ENCODE measurements at regions not wholly inside any gene's neighbourhood (a gene's known extent, or its start where the extent isn't known, plus 50 kb on each side); places are given as distances from the start of the nearest gene placed in this dataset.
A peak's percentile ranks its signal among the peaks of the same experiment; 100 is the strongest.
"Not testable (repeated sequence)": the region's sequence is repeated elsewhere in the genome, so short reads cannot be mapped to it uniquely, and the experiment has no call there.

DNA sequence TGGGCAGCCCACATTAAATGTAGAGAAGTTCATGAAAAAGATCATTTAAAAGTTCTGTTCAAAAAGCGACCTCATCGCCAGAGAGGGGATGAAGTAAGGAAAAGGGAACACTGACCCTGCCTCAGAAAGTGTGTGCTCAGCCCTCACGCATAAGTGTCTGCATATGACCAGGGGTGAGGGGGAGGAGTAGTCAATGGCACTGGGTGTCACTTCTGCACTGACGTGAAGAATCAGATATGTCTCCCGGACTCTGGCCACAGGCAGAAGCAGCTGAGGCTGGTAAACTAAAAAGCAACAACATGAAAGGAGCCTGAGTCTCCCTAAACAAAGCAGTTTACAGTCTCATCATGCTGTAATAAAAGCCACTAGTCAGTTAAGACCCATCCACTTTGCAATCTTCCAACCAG lies 168.5 kb downstream of the AVL9 start:
- intact Hi-C loops (cut with DNase I, micrococcal nuclease); DNase-seq: not testable (repeated sequence)
- peak; percentile 18 for ATAC-seq

DNA sequence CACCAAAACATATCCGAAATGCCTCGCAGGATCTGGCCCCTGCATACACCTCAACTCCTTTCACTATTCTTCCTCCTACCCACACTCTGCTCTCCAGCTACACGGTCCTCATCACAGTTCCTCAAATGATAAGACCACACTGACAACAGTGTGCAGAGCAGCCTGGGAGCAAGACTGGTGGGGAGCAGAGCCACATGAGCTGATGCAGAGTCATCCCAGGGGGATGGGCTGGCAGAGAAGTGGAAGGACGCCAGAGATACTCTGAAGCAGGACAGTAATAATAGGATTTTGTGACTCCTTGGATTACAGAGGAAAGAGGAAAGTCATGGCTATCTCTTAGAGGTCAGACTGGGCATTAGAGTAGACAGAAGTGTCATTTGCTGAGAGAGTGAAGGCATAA lies 167.2 kb downstream of the AVL9 start:
- DNase-seq; ATAC-seq; intact Hi-C loops (cut with DNase I, micrococcal nuclease): not testable (repeated sequence)

DNA sequence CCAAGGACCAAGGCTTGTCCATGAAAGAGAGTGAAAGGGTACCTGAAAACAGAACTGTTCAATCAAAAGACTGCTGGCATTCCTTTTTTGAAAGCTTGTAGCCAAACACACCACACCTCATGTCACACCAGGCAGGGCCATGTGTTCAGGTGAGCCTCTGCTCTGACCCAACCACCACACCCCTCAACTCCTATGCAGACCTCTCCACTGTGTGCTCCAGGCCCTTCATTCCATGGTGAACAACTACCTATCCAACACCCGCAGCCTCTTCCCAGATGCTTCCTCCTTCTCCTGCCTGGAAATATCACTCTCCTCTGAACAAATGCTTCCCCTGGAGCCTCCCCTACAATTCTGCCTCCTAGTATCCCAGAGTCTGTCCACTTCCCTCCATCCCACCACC lies 166.6 kb downstream of the AVL9 start:
- DNase-seq (no peak), ATAC-seq (no peak)
- intact Hi-C loops (cut with DNase I, micrococcal nuclease): no loop called here

DNA sequence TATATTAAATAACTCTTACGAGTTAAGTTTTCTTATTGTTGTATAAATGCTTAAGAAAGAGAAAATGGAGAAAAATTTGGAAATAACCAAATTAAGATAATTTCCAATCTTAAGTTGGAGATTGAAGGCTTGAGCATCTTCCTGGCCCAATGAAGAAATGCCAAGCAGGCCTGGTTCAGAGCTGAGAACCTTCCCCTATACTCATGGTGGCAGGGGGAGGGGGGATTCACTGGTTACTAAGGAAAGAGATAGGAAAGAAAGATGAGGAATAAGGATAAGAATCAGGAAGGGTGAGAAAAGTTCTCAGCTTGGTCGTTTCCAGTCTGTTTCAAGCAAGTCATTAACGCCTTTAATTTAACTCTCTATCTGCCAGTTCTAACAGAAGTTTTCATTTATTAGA lies 166.2 kb downstream of the AVL9 start:
- DNase-seq: no peak
- intact Hi-C loops (cut with DNase I, micrococcal nuclease): no loop called here
- ATAC-seq: no peak

DNA sequence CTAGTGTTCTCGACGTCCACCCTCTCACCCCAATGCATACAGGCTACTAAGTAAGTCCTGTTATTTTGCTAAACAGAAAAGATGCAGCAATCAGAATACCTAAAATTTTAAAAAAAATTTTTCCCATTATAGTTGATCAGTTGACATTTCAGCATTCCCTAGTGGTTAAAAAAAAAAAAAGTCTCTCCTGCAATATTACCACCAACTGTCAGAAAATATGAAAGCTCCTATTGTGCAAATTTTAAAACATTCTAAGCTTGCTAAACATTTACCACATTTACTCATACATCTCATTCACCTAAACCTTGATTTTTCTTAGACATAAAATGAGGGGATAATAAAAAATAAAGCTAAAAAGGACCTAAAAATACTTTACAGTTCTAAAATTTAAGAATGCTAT lies 165.6 kb downstream of the AVL9 start:
- intact Hi-C loops (cut with DNase I, micrococcal nuclease): no loop called here
- no peak for ATAC-seq
- no peak for DNase-seq

DNA sequence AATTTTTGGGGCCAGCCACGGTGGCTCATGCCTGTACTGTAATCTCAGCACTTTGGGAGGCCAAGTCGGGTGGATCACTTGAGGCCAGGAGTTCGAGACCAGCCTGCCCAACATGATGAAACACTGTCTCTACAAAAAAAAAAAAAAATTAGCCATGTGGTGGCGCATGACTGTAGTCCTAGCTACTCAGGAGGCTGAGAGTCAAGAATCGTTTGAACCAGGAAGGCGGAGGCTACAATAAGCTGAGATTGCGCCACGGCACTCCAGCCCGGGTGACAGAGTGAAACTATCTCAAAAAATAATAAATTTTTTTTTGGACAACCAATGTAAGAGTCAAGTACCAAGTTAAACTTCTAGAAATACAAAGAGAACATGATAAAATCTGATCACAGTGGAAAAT lies 164.6 kb downstream of the AVL9 start:
- no peak for DNase-seq
- intact Hi-C loops (cut with DNase I, micrococcal nuclease): no loop called here
- no peak for ATAC-seq

DNA sequence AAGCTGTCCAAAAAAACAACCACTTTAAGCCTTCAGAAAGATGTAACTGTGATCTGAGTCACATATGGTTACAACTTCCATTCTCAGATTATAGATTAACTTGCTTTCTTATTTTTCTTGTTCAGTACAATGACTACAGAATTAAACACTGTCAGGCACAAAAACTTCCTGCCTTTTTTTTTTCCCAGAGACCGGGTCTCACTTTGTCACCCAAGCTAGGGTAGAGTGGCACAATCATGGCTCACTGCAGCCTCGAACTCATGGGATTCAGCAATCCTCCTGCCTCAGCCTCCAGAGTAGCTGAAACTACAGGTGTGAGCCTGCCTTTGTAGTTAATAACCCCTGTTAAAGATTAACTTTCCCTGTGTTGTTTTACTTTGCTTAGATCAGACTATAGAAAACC lies 163.2 kb downstream of the AVL9 start:
- peak; percentile 68 for ATAC-seq
- intact Hi-C loops (cut with DNase I, micrococcal nuclease): no loop called here
- no peak for DNase-seq

DNA sequence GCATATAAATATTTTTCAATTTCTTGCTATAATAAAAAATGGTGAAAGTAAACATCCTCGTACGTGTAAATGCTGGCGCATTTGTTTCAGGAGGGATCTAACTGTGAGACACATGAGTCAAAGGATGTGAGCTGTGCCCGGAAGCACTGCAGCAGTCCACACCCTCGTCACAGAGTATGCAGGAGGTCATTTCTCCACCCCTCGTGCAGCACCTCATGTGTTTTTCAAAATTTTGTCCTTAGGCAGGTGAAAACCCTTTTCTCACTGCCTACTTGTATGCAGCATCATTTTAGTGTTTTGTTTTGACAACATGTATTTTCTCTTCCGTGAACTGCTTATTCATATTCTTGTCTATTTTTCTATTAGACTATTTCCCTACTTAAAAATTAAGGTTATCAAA lies 162.7 kb downstream of the AVL9 start:
- DNase-seq (peak in 1 of 2 donors; percentile 51), ATAC-seq (peak; percentile 98)
- intact Hi-C loops (cut with DNase I, micrococcal nuclease): no loop called here

DNA sequence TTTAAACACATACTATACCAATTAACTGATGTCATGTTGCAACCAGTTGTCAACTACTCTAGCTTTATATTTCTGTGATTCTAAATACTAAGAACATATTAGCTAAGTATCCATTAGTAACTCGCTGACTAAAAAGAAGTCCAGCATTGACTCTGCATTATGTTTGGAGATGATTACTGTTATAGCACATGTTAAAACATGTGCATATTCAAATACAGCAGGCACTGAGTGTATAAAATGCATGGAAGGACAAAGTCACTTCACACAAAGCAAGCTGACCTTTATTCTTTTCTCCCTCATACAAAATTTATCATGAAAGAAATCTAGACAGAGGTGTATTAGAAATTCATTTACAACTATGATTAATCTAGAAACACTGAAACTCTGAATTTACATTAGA lies 159.3 kb downstream of the AVL9 start:
- DNase-seq; ATAC-seq; intact Hi-C loops (cut with DNase I, micrococcal nuclease): not testable (repeated sequence)

DNA sequence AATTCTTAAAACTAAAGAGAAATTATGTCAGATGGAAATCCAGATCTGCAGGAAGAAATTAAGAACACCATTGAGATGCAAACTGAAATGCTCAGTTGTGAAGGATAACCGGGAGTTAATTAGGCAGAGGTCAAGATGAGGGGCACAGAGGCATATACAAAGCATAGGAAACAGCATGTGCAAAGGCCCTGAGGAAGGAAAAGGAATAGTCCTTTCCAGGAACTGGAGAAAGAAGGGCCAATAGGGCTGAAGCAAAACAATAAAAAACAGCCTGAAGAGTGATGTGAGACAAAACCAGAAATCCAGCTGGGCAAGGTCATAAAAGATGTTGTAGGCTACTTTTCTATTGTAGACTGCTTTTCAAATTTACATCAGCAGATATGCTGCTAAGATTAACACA lies 155.1 kb downstream of the AVL9 start:
- intact Hi-C loops (cut with DNase I, micrococcal nuclease); DNase-seq; ATAC-seq: not testable (repeated sequence)

DNA sequence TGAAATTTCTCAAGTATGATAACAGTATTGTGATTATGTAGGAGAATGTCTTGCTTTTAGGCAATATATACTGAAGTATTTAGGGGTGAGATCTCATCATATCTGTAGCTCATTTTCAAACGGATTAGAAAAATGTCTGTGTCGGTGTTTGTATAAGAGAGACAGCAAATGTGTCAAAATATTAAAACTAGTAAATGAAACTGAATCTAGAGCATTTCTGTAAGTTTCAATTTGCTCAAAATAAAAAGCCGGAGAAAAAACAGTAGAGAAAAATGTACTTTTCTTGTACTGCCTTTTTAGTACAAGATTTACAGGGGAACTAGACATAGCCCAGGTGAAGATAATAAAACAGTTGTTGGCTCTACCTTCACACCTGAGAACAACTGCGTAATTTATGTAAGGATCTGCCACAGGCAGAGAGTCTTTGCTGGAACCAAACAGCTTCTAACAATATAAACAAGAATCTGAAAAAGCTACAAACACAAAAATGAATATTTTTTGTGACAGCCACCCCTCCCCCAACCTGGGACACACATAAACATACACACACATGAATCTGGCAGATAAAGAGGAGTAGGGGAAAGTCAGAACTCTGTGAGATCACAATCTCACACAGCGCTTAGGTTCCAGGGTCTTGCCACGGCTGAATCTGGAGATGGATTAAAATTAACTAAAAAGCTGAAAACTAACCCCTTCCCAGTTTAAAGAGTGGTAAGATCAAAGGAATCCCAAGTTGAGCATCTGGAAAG lies 153.3 kb downstream of the AVL9 start:
- no peak for DNase-seq
- ATAC-seq: no peak
- intact Hi-C loops (cut with DNase I, micrococcal nuclease): no loop called here

DNA sequence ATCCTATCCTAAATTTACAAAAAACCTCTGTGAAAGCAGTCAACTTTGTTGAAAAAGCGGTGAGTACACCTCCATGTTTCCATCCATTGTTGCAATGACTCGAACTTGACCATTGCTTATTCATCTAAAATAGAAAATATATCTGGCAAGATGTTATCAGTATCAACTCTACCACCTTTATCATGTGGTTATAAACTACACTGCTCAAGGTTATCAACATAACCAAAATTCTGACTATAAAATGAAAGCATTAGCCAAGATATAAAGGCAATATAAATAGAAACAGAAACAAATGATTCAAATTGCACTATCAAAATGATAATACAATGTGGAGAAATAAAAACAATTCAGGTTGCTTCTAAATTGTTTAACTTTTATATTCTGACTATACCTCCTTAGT lies 150.0 kb downstream of the AVL9 start:
- DNase-seq; ATAC-seq; intact Hi-C loops (cut with DNase I, micrococcal nuclease): not testable (repeated sequence)

DNA sequence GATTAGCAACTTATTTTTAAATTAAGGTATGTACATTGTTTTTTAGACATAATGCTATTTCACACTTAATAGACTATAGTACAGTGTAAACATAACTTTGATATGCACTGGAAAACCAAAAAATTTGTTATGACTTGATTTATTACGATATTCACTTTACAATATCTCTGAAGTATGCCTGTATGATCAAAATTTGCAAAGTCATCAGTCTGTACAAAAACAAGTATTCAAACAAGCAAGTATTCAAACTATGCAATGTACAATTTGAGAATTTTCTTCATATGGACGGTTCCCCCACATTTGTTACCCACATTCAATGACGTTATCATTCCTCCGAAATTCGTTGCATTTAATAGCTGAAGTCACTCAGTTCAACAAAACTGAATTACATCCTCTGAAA lies 147.9 kb downstream of the AVL9 start:
- DNase-seq (no peak), ATAC-seq (no peak)
- intact Hi-C loops (cut with DNase I, micrococcal nuclease): no loop called here

DNA sequence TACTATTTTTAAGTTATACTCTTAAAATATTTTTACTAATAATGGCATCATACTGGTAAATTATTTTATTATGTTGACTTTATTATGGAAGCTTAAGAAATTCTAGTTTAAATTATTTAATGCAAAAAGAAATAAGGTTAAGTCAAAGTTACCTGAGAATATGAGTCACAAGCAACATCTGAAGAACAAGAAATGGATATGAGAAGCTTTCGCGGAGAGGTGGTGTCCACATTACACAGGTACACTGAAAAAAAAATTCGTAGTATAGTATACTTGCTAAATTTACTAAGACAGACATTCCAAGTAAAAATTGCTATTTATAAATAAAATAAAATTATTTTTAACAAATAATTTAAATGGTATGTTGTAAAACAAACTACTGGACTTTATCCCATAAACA lies 143.8 kb downstream of the AVL9 start:
- DNase-seq (no peak), ATAC-seq (no peak)
- intact Hi-C loops (cut with DNase I, micrococcal nuclease): no loop called here

DNA sequence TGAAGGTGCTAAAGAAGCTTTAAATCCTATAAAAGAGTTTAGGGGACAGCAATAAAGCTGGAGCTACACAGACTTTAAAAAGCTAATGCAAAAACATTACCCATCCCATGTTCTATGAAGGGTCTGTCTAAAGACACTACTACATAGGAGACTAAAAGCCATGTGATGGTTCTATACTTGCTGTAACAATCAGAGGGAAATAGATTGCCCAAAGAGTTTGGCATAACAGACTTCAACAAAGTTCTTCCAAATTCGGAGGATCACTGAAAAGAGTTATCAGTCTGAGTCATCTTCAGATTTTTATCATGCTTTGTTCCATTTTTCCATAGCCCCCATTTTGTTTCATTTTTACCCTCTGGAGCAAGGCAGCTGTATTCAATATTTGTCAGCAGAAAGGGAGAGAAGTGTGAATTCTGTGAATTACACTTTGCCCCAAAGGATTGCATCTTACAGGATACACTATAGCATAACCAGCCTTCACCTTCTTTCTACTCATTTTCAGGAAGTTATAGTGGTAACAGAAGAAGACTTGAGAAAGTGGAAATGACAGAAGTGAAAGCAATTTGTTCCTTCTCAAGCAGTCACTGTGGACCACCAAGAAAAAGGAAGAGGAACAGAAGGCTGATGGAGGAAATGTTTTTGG lies 143.3 kb downstream of the AVL9 start:
- intact Hi-C loops (cut with DNase I, micrococcal nuclease); DNase-seq; ATAC-seq: not testable (repeated sequence)

Small RNAs in the stretch of these regions (microRNA-seq; reads per million reads assigned to microRNA genes)
- gene MIR550A2: 0 reads per million in 2 donors
- gene MIR550B2: 0 reads per million in 2 donors
